Retinal pigment epithelial cell (primary cell): ENCODE measurements at regions not wholly inside any gene's neighbourhood (a gene's known extent, or its start where the extent isn't known, plus 50 kb on each side); places are given as distances from the start of the nearest gene placed in this dataset.

Experiments
- DNase-seq: peaks from one replicate; pipeline ENCODE4 v3.0.0-alpha.2; 2010; ENCODE audit warnings: low read depth
- H3K4me3 ChIP-seq: 2 replicates; pipeline ENCODE4 v1.5.1; 2011; ENCODE audit warnings: mild to moderate bottlenecking, low read length, control low read depth, moderate library complexity
- CTCF ChIP-seq: conservative IDR thresholded peaks from 2 replicates; pipeline ENCODE4 v1.5.1; 2011; ENCODE audit warnings: low read depth, low read length, control low read depth, inconsistent platforms

GRCh38 chr1:112776688-112777087 is 61.6 kb upstream of the PPM1J start:
- H3K4me3 ChIP-seq, result no peak overlapping the region
- DNase-seq, result no peak
- no peak for TF ChIP-seq CTCF

GRCh38 chr1:112772781-112773180 is 57.6 kb upstream of the PPM1J start:
- TF ChIP-seq CTCF, result no peak
- no peak overlapping the region for H3K4me3 ChIP-seq
- no peak for DNase-seq

GRCh38 chr1:112770724-112771123 is 55.6 kb upstream of the PPM1J start:
- DNase-seq, result no peak
- no peak for TF ChIP-seq CTCF
- H3K4me3 ChIP-seq, result no peak overlapping the region

- TF ChIP-seq CTCF, result no peak
- DNase-seq, result no peak
- no peak overlapping the region for H3K4me3 ChIP-seq
Measured at GRCh38 chr1:112769611-112770010, 54.5 kb upstream of the PPM1J start.

- H3K4me3 ChIP-seq, result no peak overlapping the region
- DNase-seq, result no peak
- no peak for TF ChIP-seq CTCF
Measured at GRCh38 chr1:112767646-112768045, 52.5 kb upstream of the PPM1J start.
